ENCODE measurements at regions not wholly inside any gene's neighbourhood (a gene's known extent, or its start where the extent isn't known, plus 50 kb on each side); places are given as distances from the start of the nearest gene placed in this dataset.
"Not testable (repeated sequence)": the region's sequence is repeated elsewhere in the genome, so short reads cannot be mapped to it uniquely, and the experiment has no call there.

DNA sequence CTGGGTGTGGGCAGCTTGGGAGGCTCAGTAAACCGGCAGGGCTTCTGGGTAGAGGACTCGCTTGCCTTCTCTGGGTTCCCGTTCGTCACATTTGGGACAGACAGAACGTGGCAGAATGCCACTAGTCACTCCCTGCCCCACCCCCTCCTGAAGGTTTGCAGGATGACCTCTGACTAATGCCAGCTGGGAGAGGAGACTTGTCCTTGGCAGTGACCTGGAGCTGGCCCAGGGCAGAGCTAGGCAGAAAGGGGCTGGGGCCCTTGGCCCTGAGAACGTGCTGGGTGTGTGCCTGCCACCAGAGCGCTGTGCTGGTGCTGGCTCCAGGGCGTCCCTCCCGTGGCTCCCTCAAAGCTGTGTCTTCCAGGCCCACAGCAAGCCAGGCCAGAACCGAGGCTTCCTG is 197.8 kb upstream of the TP53TG3 start:
- H3K4me2 ChIP-seq (ENCODE audit: low read length); H3K27me3 ChIP-seq (ENCODE audit: low read depth, low read length); H3K4me3 ChIP-seq (ENCODE audit: low read length): not testable (repeated sequence)

GRCh38 chr16:32873120-32873519 is 197.2 kb upstream of the TP53TG3 start:
- not testable (repeated sequence) for H3K79me2 ChIP-seq (ENCODE audit: low read length); H3K4me1 ChIP-seq (ENCODE audit: low read length); H3K27ac ChIP-seq (ENCODE audit: low read length); H3K9ac ChIP-seq (ENCODE audit: low read length); H2AFZ ChIP-seq (ENCODE audit: low read depth, low read length); H3K4me3 ChIP-seq (ENCODE audit: low read length); H3K27me3 ChIP-seq (ENCODE audit: low read depth, low read length); H4K20me1 ChIP-seq (ENCODE audit: insufficient read depth, low read length); H3K4me2 ChIP-seq (ENCODE audit: low read length); H3K36me3 ChIP-seq (replicated peaks; ENCODE audit: low read depth, low read length); H3K9me3 ChIP-seq (ENCODE audit: insufficient read depth, low read length)

More for the DNA sequence above, 197.8 kb upstream of the TP53TG3 start:
- H3K4me1 ChIP-seq (ENCODE audit: low read length); H3K36me3 ChIP-seq (replicated peaks; ENCODE audit: low read depth, low read length); H3K79me2 ChIP-seq (ENCODE audit: low read length); H3K9ac ChIP-seq (ENCODE audit: low read length); H3K27ac ChIP-seq (ENCODE audit: low read length); H3K9me3 ChIP-seq (ENCODE audit: insufficient read depth, low read length); H4K20me1 ChIP-seq (ENCODE audit: insufficient read depth, low read length); H2AFZ ChIP-seq (ENCODE audit: low read depth, low read length): not testable (repeated sequence)

DNA sequence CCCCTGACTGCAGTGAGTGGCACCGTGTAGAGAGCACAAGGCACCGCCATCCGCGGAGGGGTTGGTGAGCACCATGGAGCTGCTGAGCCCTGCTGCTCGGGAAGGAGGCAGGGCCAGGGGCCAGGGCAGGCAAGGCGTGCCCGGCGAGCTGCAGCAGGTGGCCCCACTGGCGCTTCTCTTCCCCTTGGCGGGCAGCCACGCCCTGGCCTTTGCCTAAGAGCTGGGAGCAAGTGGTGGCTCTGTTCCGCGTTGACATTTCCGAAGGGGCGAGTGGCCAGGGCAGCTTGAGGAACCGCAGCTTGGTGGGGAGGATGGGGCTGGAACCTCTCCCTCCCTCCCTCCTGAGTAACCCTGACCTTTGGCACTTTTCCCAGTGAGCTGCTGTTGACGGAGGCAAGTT is 194.7 kb upstream of the TP53TG3 start:
- not testable (repeated sequence) for H2AFZ ChIP-seq (ENCODE audit: low read depth, low read length); H3K9ac ChIP-seq (ENCODE audit: low read length); H3K27me3 ChIP-seq (ENCODE audit: low read depth, low read length); H3K4me3 ChIP-seq (ENCODE audit: low read length); H3K9me3 ChIP-seq (ENCODE audit: insufficient read depth, low read length); H3K4me2 ChIP-seq (ENCODE audit: low read length); H3K4me1 ChIP-seq (ENCODE audit: low read length); H3K27ac ChIP-seq (ENCODE audit: low read length); H4K20me1 ChIP-seq (ENCODE audit: insufficient read depth, low read length); H3K36me3 ChIP-seq (replicated peaks; ENCODE audit: low read depth, low read length); H3K79me2 ChIP-seq (ENCODE audit: low read length)

DNA sequence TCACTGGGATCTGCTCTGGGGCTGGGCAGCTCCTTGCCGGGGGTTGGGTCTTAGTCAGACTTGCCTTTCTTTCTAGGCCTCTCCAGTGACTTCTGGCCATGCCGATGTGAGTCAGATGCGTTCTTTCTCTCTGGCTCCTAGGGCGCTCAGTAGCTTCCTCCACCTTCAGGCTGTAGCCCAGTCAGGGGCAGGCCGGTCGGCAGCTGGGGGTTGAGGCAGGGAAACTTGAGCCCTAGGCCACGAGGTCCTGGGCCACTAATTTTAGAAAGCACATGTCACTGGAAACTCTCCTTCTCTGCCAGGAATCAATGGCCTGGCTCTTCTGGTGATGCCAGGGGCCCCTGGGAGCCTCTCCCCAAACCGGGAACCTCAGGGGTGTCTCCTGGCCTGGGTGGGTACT is 192.4 kb upstream of the TP53TG3 start:
- H2AFZ ChIP-seq (ENCODE audit: low read depth, low read length); H3K4me3 ChIP-seq (ENCODE audit: low read length); H3K27ac ChIP-seq (ENCODE audit: low read length); H3K27me3 ChIP-seq (ENCODE audit: low read depth, low read length); H3K9ac ChIP-seq (ENCODE audit: low read length); H3K4me1 ChIP-seq (ENCODE audit: low read length); H3K9me3 ChIP-seq (ENCODE audit: insufficient read depth, low read length); H3K36me3 ChIP-seq (replicated peaks; ENCODE audit: low read depth, low read length); H4K20me1 ChIP-seq (ENCODE audit: insufficient read depth, low read length); H3K4me2 ChIP-seq (ENCODE audit: low read length); H3K79me2 ChIP-seq (ENCODE audit: low read length): not testable (repeated sequence)

- not testable (repeated sequence) for H3K4me1 ChIP-seq (ENCODE audit: low read length); H3K4me3 ChIP-seq (ENCODE audit: low read length); H3K9me3 ChIP-seq (ENCODE audit: insufficient read depth, low read length); H3K27me3 ChIP-seq (ENCODE audit: low read depth, low read length); H4K20me1 ChIP-seq (ENCODE audit: insufficient read depth, low read length); H3K9ac ChIP-seq (ENCODE audit: low read length); H3K4me2 ChIP-seq (ENCODE audit: low read length); H3K36me3 ChIP-seq (replicated peaks; ENCODE audit: low read depth, low read length); H2AFZ ChIP-seq (ENCODE audit: low read depth, low read length); H3K79me2 ChIP-seq (ENCODE audit: low read length); H3K27ac ChIP-seq (ENCODE audit: low read length)
Measured at GRCh38 chr16:32865284-32865683, 189.3 kb upstream of the TP53TG3 start.

DNA sequence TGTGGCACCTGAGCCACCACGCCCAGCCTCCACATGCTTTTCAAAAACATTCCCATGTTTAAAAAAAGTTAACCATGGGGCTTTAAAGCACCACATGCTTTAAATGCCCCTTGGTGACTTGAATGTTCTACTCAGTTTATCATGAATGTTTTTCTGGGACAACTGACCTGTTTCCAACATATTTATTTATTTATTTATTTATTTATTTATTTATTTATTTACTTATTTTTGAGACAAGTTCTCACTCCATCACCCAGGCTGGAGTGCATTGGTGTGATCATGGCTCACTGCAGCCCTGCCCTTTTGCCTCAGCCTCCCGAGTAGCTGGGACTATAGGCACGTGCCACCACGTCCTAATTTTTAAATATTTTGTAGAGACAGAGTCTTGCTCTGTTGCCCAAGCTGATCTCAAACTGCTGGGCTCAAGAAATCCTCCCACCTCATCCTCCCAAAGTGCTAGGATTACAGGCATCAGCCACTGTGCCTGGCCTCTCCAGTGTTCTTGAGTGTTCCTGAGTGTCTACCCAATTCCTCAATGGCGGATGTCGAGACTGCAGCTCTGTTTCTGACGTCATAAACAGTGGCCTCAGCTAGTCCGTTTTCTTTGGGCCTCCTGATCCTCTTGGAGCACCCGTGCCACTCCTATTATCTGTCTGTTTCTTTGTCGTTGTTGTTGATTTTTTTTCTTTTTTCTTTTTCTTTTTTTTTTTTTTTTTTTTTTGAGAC is 185.7 kb upstream of the TP53TG3 start:
- not testable (repeated sequence) for H3K4me3 ChIP-seq (ENCODE audit: low read length); H2AFZ ChIP-seq (ENCODE audit: low read depth, low read length); H3K4me1 ChIP-seq (ENCODE audit: low read length)

GRCh38 chr16:32847379-32847778 is 171.4 kb upstream of the TP53TG3 start:
- H3K27me3 ChIP-seq (ENCODE audit: low read depth, low read length); H3K27ac ChIP-seq (ENCODE audit: low read length); H4K20me1 ChIP-seq (ENCODE audit: insufficient read depth, low read length); H2AFZ ChIP-seq (ENCODE audit: low read depth, low read length); H3K4me3 ChIP-seq (ENCODE audit: low read length); H3K79me2 ChIP-seq (ENCODE audit: low read length); H3K36me3 ChIP-seq (replicated peaks; ENCODE audit: low read depth, low read length); H3K9ac ChIP-seq (ENCODE audit: low read length); H3K4me1 ChIP-seq (ENCODE audit: low read length); H3K9me3 ChIP-seq (ENCODE audit: insufficient read depth, low read length); H3K4me2 ChIP-seq (ENCODE audit: low read length): not testable (repeated sequence)

More for the DNA sequence above, 185.7 kb upstream of the TP53TG3 start:
- not testable (repeated sequence) for H3K4me2 ChIP-seq (ENCODE audit: low read length); H3K36me3 ChIP-seq (replicated peaks; ENCODE audit: low read depth, low read length); H3K9ac ChIP-seq (ENCODE audit: low read length); H3K79me2 ChIP-seq (ENCODE audit: low read length); H3K27me3 ChIP-seq (ENCODE audit: low read depth, low read length); H3K9me3 ChIP-seq (ENCODE audit: insufficient read depth, low read length); H3K27ac ChIP-seq (ENCODE audit: low read length); H4K20me1 ChIP-seq (ENCODE audit: insufficient read depth, low read length)

- H3K9ac ChIP-seq (ENCODE audit: low read length); H3K4me3 ChIP-seq (ENCODE audit: low read length); H3K4me1 ChIP-seq (ENCODE audit: low read length); H3K36me3 ChIP-seq (replicated peaks; ENCODE audit: low read depth, low read length); H4K20me1 ChIP-seq (ENCODE audit: insufficient read depth, low read length); H3K79me2 ChIP-seq (ENCODE audit: low read length); H3K27ac ChIP-seq (ENCODE audit: low read length); H3K4me2 ChIP-seq (ENCODE audit: low read length); H3K27me3 ChIP-seq (ENCODE audit: low read depth, low read length); H2AFZ ChIP-seq (ENCODE audit: low read depth, low read length); H3K9me3 ChIP-seq (ENCODE audit: insufficient read depth, low read length): not testable (repeated sequence)
Measured at GRCh38 chr16:32845572-32845971, 169.6 kb upstream of the TP53TG3 start.

DNA sequence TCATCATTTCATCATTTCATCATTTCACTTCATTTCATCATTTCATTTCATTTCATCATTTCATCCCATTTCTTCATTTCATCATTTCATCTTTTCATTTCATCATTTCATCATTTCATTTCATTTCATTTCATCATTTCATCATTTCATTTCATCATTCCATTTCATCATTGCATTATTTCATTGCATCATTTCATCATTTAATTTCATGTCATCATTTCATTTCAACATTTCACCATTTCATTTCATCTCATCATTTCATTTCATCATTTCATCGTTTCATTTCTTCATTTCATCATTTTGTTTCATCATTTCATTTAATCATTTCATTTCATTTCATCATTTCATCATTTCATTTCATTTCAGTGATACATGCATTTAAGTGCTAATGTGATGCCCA is 166.9 kb upstream of the TP53TG3 start:
- H4K20me1 ChIP-seq (ENCODE audit: insufficient read depth, low read length); H3K9me3 ChIP-seq (ENCODE audit: insufficient read depth, low read length): not testable (repeated sequence)

DNA sequence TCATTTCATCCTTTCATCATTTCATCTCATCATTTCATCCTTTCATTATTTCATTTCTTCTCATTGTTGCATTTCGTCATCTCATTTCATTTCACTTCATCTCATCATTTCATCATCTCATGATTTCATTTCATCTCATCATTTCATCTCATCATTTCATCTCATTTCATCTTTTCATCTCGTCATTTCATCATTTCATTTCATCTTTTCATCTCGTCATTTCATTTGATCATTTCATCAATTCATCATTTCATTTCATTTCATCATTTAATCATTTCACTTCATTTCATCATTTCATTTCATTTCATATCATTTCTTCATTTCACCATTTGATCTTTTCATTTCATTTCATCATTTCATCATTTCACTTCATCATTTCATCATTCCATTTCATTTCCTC is 131.3 kb upstream of the TP53TG3 start:
- not testable (repeated sequence) for H3K9ac ChIP-seq (ENCODE audit: low read length); H3K36me3 ChIP-seq (replicated peaks; ENCODE audit: low read depth, low read length); H3K27me3 ChIP-seq (ENCODE audit: low read depth, low read length); H3K79me2 ChIP-seq (ENCODE audit: low read length); H3K9me3 ChIP-seq (ENCODE audit: insufficient read depth, low read length); H3K4me3 ChIP-seq (ENCODE audit: low read length); H3K4me1 ChIP-seq (ENCODE audit: low read length); H3K27ac ChIP-seq (ENCODE audit: low read length); H3K4me2 ChIP-seq (ENCODE audit: low read length); H2AFZ ChIP-seq (ENCODE audit: low read depth, low read length); H4K20me1 ChIP-seq (ENCODE audit: insufficient read depth, low read length)

More for the DNA sequence above, 166.9 kb upstream of the TP53TG3 start:
- not testable (repeated sequence) for H3K27me3 ChIP-seq (ENCODE audit: low read depth, low read length); H3K4me1 ChIP-seq (ENCODE audit: low read length); H3K36me3 ChIP-seq (replicated peaks; ENCODE audit: low read depth, low read length); H3K4me2 ChIP-seq (ENCODE audit: low read length); H2AFZ ChIP-seq (ENCODE audit: low read depth, low read length); H3K79me2 ChIP-seq (ENCODE audit: low read length); H3K9ac ChIP-seq (ENCODE audit: low read length); H3K4me3 ChIP-seq (ENCODE audit: low read length); H3K27ac ChIP-seq (ENCODE audit: low read length)

All from OCI-LY3 (cell line).